ENCODE measurements at regions not wholly inside any gene's neighbourhood (a gene's known extent, or its start where the extent isn't known, plus 50 kb on each side); places are given as distances from the start of the nearest gene placed in this dataset.
"Not testable (repeated sequence)": the region's sequence is repeated elsewhere in the genome, so short reads cannot be mapped to it uniquely, and the experiment has no call there.

DNA sequence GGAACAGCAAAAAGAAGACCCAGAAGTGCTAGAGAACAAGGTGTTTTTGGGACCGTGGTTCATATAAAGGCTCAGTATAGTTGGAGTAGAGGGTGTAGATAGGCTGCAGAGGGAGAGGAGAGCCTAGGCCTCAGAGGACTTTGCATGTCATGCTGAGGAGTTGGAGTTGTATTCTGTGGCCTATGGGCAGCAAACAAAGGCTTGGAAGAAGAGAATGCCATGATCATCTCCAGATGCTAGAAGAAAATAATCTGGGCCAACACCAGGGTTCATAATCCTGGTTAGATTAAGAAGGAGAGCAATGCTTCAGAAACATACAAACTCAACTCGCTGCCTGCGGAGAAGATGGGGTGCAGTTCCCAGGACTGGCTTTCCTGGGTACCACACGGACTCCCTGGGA lies 262.8 kb upstream of the USP24 start:
- DNase-seq, result no peak

DNA sequence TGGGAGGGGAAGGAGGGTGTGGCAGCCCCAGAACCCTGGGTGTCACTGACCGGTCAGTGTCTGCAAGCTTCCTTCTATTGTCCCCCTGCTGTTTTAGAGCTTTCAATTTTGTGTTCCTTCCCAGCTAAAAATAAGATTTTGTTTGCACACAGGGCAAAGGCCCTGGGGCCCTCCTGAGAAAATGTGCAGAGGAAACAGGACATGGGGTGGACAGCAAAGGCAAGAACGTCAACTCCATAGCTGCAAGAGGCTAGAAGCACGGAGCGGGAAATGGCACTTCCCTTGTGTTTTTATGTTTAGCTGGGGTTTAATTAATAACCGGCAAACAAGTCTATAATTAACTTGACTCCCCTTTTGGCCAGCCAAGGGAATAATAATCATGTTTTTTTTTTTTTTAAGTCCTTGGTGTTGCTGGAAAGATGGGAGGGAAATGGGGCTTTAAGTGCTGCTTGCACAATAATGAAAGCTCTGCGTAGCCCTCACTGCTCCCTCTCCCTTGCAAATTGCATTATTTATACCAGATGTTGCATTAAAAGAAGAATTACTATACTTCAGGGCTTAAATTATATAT lies 261.4 kb upstream of the USP24 start:
- peak; percentile 50 for DNase-seq

DNA sequence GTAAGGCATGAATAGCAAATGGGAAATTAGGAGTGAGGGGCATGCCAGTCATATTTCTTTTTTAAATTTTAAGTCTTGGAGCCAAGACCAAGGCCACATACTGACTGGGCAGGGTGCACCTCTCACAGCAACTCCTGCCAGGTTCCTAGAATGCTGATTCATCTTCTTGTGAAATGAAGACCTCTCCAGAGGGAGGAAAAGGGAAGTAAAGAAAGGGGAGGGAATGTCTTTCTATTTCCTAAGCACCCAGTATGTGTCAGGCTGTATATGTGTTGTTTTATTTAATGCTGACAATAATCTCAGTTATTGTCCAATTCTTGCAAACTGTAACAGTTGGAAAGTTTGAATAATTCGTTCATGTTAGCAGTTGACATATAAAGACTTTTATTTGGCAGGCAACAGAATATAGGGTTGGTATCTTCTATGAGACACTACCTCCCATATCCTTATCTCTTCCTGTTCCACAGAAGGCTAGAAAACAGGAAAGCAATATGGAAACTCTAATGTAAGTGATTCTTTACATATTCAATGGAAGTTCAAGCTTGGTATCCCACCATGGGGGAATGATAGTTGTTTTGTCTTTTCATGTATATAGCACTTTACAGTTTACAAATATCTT lies 259.1 kb upstream of the USP24 start:
- DNase-seq, result no peak

DNA sequence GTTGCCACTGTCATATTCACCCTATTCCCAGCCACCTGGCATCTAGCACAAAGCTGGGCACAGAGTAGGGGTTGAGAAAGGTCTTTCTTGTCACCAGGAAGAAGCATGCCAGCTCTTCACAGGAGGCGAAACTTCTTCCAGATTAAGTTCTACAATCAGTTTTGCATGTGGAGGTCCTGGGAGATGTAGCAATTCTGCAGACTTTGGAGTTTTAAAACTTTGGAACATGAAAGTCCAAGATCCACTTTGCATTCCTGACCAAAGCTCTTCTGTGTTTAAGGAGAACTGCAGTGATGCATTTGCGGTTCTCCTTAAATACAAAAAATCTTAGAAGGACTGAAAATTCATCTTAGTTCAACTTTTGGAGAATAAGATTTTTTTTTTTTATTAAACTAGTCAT lies 258.5 kb upstream of the USP24 start:
- DNase-seq, result no peak

DNA sequence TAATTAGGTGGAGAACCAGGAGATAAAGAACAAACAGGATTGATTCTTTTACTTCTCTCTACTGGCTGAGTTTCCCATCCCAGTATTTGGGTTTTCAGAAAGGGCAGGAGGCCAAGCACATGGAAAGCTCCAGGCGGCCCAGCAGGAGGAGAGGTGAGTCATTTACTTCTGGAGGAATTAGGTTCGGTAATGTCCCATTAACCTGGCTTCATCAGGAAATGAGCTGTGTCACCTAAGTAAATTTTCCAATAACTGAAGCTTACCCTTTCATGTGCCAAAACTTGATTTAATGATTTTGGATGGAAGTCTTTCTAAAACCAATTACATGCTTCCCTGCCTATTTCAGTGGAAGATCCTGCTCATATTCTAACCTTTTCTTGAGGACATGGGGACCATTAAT lies 257.6 kb upstream of the USP24 start:
- no peak for DNase-seq

DNA sequence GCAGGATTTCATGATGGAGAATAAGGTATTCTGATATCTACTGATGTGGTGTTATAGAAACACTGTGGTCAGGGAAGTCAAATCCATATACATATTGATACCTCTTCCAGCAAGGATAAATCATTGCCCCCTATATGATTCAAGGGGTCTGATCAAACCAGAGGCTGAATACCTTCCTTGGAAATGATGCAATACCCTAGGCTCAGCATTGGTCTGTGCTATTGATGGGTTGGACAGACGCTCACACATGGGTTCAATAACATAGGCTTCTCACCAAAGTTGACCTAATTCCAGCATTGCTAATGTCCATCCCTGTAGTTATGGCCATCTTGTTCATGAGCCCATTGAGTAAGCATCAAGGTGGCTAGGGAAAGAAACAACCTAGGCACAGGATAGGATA lies 257.0 kb upstream of the USP24 start:
- no peak for DNase-seq

DNA sequence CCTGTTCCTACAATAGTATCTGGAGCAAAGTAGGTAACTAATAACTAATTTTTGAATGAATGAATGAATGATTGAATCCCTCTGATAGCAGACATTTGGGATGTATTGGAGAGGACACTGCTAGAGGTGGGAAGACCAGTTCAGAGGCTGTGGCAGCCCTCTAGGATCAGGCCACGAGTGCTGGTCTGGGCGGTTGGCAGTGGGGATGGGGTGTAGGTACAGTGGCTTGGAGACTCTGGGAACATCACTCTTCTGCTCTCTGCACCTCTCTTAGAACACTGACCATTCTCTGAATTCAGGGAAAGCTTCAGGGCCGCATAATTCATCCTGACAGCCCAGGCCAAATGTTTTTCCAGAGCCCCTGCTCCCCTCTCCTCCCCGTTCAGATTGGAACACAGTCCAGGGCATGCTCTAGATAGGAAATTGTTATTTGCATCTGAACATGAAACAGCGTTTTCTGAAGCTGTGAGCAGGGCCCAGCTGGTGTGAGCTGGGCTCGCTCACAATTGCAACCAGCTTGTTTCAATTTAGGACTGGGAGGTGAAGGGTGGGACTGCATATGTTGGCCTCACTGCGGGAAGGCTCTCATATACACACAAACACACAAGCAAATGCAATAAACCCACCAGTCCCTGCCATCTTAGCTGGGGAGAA lies 253.1 kb upstream of the USP24 start:
- no peak for DNase-seq

DNA sequence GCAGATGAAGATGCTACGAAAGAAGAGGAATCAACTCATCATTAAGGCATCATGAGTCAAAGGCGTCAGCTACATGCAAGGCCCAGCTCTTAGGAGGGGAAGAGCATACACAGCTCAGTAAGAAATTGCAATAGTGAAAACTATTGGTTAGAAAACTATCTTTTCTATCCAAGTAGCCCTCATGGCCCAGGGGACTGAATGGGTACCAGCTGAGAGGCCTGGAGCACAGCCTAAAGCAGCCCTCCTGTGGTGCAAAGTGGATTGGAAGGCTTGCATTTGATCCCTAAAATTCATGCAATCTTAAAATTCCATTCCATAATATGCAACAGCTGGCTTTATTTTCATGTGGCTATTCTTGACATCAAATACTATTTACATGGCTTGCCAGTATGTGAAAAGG lies 251.8 kb upstream of the USP24 start:
- no peak for DNase-seq

DNA sequence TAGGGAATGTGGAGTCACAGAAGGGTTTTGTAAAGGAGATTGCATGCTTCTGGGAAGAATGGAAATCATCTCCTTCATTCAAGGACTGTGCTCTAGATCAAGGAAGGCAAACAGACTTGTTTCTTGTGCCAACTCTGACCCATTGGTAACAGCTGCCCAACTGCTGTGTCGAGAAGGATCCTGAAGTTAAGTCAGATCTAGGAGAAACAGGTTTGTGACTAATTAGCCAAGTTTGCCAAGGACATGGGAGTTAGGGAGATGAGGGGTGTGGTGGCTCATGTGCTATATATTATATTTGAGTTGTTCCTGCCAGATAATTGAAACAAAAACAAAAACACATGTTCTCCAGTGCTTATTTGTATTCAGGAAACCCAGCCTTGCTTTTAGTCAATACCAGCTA lies 251.2 kb upstream of the USP24 start:
- DNase-seq, result no peak

DNA sequence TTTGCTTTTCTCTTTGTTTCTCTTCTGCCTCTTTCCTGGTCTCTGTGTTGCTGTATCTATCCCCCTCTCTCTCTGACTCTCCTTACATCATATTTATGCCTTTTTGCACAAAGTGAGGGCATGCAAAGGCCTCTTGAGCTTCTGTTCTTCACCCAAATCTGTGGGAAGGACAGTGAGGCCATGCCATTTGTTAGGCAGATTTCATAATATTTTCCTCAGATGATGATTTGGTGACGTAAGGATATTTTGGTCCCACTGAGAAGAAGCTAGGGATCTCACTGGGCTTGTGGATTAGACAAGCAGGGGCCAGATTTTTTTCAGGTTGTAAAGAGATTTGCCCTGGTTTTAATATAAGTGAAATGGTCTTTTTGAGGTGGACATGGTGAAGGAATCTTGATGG lies 249.4 kb upstream of the USP24 start:
- DNase-seq, result no peak

DNA sequence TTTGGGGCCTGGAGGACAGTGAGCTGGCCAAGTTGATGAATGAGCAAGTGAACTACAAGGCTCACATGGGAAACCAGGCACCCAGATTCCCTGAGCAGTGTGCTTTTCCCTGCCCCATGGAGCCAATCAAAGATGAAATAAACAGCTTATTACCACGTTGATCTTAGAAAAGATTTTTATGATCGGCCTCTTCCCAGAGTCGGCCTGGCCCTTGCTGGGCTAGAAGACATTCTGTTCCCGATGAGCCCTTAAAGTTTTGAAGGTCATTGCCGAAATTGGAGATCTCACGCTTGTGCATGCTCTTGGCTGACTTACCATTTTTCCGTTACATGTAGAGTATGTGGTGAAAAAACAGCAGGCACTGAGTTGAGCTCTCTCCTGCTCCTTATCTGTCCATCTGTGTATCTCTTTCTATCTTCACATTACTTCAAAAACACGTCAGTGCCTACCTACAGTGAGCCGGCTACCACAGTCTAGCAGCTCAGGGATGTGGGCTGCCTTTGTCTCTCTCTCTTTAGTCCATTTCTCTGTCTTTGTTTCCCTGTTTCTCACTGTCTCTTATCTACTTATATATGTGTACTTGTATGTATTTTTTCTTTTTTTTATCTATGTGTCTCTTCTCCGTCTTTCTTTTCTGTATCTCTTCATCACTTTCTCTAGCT lies 248.8 kb upstream of the USP24 start:
- DNase-seq, result no peak

DNA sequence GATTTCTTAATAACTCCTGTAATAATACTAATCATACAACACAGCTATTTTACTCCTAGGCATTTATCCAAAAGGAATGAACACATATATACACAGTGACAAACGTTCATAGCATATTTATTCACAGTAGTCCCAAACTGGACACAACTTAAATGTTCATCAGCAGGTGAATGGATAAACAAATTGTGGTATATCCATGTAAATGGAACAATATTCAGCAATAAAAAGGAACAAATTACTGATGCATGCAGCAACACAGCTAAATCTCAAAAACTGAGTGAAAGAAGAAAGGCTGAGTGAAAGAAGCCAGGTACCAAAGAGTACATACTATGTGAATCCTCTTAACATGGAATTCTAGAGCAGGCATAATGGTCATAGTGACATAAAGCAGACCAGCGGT lies 242.7 kb upstream of the USP24 start:
- DNase-seq, result no peak

DNA sequence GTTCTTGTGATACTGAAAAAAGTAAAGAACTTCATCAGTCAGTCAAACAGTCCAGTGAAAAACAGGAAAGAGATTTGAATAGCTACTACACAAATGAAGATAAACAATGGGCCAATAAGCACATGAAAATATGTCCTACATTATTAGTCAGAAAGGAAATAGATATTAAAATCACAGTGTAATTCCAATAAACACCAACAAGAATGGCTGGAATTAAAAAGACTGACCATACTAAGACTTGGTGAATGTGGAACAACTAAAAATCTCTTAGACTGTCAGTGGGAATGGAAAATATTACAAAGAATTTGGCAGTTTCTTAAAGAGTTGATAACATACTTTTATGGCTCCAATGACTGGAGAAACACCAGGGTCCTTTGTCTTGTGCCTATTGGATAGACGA lies 241.8 kb upstream of the USP24 start:
- DNase-seq, result no peak

DNA sequence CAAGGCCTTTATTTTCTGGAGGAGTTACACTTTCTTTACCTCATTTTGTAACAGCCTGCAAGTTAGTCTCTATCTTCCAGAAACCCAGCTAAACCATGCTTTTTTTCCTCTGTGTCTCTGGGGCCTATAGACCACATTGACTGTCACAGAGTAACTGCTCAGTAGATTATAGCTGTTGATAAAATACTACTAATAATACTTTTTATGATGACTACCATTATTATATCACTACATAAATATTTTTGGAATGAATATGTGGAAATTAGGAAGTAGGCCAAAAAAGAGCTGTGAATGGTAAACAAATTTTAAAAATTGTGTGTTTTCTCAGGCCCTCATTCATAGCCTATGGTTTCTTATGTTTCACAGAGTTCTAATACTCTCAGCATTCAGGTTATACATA lies 233.1 kb upstream of the USP24 start:
- no peak for DNase-seq

DNA sequence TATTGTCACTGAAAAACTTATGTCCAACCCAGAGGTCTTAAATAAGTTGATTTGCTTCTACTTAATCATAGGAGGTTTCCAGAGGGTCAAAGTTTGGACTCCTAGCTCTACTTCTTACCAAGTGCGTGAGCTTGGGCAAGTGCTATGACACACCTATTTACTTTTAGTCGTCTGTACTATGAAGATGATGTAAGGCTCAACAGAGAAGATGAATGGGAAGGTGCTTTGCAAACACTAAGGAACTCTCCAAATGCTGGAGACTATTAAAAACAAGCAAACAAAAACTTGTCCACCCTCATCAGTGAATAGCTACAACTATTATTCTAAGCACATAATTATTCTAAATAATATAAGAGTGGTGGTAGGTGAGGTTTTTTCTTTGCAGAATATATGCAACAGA lies 232.3 kb upstream of the USP24 start:
- DNase-seq, result no peak

DNA sequence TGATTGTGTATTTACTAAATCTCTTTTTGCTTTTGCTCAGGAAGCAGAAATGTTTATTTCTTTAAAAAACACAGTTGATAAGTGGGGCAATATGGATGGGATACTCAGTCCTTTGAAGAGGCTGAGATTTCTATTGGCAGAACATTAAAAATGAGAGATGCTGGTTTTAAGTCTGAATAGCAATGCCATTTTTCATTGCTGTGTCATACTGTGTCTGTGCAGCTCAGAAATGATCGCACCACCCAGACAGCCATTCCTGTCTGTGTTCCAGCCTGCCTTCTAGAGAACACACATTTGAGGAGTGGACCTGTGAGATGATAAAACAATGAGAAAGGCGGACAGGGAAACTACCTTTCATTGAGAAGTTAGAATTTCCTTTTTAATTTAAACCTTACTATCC lies 231.2 kb upstream of the USP24 start:
- DNase-seq, result no peak

DNA sequence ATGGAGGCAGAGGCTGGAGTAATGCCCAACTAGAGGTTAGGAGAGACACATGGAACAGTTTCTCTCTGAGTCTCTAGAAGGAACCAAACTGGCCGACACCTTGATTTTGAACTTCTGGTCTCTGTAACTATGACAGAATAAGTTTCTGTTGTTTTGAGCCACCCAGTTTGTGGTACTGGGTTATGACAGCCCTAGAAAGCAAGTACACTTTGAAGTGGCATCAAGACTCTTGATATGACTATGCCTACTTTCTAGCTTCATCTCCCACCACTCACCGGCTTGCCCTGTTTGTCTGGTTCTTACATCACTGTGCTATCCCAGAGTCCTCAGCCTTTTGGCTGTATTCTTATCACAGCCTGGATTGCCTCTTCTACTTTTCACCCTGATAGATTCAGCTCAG lies 230.3 kb upstream of the USP24 start:
- DNase-seq, result no peak

DNA sequence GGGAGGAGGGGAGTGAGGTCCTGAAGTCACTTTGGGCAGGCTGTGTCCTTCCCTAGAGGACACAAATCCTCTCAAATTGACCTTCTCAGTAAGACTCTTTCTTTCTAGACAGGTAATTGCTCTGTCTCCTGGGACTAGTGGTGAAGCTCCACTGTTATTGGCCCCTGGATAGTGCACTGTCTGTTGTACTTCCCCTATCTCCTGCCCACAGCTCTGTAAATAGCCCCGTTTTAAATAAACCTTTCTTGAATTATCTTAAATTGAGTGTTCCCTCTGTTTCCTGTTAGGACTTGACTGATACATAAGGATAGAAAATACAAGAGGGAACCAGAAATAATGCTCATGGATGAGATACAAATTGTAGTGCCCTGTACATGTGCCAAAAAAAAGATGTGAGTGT lies 229.5 kb upstream of the USP24 start:
- no peak for DNase-seq

DNA sequence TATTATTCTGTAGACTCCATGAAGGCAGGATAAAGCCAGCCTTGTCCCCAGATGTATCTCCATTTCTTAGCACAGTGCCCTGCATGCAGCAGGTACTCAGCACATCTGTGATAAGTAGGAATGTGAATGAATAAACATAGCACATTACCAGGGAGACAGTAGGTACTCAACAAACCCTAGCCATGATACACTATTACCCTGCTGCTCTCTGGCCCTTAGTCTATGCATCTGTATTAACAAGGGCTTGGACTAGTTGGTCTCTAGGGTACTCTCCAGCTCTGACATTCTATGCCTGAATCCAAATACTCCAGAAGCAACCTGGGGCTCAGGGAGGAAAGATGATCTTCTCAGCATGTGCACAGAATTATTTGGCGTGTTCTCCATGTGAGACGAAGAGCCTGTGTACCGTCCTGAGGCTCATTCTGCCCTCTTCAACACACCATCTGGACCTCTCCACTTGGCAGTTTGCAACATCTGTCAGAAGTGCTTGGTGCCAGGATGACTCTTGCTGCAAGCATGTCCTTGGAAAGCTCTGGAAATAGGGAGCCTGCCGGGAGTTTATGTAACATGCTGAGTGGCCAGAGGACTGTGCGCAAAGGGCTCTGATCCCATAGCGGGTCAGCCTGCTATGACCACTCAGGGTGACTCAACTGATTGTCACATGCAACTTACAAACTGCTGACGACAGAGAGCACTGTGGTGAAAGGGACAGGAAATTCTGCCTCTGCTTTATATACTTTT lies 228.2 kb upstream of the USP24 start:
- no peak for DNase-seq

DNA sequence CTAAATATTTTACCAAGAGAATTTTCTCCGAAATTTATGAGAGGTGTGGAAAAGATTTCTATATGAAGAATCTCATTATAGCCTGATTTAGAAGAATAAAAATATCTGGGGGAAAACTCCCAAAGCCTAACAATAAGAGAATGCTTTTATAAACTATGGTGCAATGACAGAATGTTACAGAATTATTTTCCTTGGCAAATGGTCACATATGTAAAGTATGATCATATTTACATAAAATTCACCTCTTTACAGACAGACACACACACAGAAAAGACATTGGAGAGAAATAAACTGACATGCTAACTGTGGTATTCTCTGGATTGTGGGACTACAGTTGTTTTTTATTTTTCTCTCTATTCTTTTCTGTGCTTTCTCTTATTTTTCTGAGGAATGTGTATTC lies 226.3 kb upstream of the USP24 start:
- DNase-seq, result no peak

DNA sequence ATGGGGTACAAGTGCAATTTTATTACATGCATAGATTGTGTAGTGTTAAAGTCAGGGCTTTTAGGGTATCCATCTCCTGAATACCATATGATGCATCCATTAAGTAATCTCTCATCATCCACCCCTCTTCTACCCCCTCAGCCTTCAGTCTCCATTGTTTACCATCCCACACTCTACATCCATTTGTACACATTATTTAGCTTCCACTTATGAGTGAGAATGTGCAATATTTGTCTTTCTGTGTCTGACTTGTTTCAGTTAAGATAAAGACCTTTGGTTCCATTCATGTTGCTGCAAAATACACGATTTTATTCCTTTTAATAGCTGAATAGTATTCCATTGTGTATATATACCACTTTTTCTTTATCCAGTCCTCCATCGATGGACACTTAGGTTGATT lies 222.5 kb upstream of the USP24 start:
- DNase-seq, result no peak

DNA sequence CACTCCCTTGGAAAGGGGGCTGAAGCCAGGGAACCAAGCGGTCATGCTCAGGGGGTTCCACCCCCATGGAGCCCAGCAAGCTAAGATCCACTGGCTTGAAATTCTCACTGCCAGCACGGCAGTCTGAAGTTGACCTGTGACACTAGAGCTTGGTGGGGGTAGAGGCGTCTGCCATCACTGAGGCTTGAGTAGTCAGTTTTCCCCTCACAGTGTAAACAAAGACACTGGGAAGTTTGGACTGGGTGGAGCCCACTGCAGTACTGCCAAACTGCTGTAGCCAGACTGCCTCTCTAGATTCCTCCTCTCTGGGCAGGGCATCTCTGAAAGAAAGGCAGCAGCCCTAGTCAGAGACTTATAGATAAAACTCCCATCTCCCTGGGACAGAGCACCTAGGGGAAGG lies 215.6 kb upstream of the USP24 start:
- DNase-seq, result not testable (repeated sequence)

DNA sequence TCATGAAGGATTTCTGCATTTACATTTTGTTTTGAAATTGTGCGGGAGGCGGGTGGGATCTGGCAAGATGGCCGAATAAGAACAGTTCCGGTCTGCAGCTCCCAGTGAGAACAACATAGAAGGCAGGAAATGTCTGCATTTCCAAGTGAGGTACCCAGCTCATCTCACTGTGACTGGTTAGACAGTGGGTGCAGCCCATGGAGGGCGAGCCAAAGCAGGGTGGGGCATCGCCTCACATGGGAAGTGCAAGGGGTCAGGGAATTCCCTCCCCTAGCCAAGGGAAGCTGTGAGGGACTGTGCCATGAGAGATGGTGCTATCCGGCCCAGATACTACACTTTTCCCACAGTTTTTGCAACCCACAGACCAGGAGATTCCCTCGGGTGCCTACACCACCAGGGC lies 215.0 kb upstream of the USP24 start:
- DNase-seq, result not testable (repeated sequence)

All from right kidney (tissue), 1 donor.